ENCODE measurements at regions not wholly inside any gene's neighbourhood (a gene's known extent, or its start where the extent isn't known, plus 50 kb on each side); places are given as distances from the start of the nearest gene placed in this dataset.
"Not testable (repeated sequence)": the region's sequence is repeated elsewhere in the genome, so short reads cannot be mapped to it uniquely, and the experiment has no call there.

DNA sequence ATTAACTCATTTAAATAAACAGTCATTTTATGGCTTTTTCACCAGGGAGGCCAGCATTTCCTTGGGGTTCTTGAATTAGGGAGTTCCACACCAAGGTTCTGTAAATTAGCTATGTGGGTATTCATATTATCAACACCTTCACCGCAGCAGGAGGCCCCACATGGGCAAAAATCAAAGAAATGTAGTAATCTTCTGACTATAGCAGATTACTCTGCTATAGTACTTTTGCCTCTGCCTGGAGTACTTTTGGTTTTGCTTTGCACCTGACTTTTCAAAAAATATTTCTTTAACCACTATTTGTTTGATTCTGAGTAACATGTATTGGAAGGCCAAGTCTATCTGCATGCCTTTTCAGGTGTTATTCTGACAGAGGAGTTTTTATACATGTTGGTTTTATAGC, 728.1 kb downstream of the TTLL7 start:
- TF ChIP-seq, protein P1, sequence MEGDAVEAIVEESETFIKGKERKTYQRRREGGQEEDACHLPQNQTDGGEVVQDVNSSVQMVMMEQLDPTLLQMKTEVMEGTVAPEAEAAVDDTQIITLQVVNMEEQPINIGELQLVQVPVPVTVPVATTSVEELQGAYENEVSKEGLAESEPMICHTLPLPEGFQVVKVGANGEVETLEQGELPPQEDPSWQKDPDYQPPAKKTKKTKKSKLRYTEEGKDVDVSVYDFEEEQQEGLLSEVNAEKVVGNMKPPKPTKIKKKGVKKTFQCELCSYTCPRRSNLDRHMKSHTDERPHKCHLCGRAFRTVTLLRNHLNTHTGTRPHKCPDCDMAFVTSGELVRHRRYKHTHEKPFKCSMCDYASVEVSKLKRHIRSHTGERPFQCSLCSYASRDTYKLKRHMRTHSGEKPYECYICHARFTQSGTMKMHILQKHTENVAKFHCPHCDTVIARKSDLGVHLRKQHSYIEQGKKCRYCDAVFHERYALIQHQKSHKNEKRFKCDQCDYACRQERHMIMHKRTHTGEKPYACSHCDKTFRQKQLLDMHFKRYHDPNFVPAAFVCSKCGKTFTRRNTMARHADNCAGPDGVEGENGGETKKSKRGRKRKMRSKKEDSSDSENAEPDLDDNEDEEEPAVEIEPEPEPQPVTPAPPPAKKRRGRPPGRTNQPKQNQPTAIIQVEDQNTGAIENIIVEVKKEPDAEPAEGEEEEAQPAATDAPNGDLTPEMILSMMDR (conservative IDR thresholded peaks at IDR 0.05; ENCODE audit: low read depth, low read length) = not testable (repeated sequence)
- not testable (repeated sequence) for TF ChIP-seq MAZ (IDR thresholded peaks at IDR 0.05; ENCODE audit: borderline replicate concordance, low read depth, low read length); POLR2A (IDR thresholded peaks at IDR 0.05; ENCODE audit: low read depth, low read length); CHD1 (IDR thresholded peaks at IDR 0.05; ENCODE audit: low read depth, low read length); RFX5 (IDR thresholded peaks at IDR 0.05; ENCODE audit: low read depth, low read length); CEBPB (IDR thresholded peaks at IDR 0.05; ENCODE audit: low read depth, low read length); BHLHE40 (IDR thresholded peaks at IDR 0.05; ENCODE audit: low read depth, low read length); RAD21 (IDR thresholded peaks at IDR 0.05; ENCODE audit: low read length); SMC3 (IDR thresholded peaks at IDR 0.05; ENCODE audit: low read depth, low read length); MAFK (IDR thresholded peaks at IDR 0.05; ENCODE audit: low read depth, low read length)
- TF ChIP-seq, protein P2, sequence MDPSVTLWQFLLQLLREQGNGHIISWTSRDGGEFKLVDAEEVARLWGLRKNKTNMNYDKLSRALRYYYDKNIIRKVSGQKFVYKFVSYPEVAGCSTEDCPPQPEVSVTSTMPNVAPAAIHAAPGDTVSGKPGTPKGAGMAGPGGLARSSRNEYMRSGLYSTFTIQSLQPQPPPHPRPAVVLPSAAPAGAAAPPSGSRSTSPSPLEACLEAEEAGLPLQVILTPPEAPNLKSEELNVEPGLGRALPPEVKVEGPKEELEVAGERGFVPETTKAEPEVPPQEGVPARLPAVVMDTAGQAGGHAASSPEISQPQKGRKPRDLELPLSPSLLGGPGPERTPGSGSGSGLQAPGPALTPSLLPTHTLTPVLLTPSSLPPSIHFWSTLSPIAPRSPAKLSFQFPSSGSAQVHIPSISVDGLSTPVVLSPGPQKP (IDR thresholded peaks at IDR 0.05; ENCODE audit: borderline replicate concordance, low read depth, low read length) = not testable (repeated sequence)
- TF ChIP-seq, protein P3, sequence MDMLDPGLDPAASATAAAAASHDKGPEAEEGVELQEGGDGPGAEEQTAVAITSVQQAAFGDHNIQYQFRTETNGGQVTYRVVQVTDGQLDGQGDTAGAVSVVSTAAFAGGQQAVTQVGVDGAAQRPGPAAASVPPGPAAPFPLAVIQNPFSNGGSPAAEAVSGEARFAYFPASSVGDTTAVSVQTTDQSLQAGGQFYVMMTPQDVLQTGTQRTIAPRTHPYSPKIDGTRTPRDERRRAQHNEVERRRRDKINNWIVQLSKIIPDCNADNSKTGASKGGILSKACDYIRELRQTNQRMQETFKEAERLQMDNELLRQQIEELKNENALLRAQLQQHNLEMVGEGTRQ (IDR thresholded peaks at IDR 0.05; ENCODE audit: low read depth, low read length) = not testable (repeated sequence)
